Body of pancreas (tissue), 4 donors: ENCODE measurements at regions not wholly inside any gene's neighbourhood (a gene's known extent, or its start where the extent isn't known, plus 50 kb on each side); places are given as distances from the start of the nearest gene placed in this dataset.

Source experiments
- POLR2A ChIP-seq, 3 donors: fragments of 450-650 bp; IDR thresholded peaks; one replicate each; pipeline ENCODE4 v1.6.1; 2016; ENCODE audit warnings: antibody characterized with exemption in 3 of 3, mild to moderate bottlenecking in 2 of 3
- TF ChIP-seq, protein P1 (sequence below), 7 experiments: fragments of 450-650 bp in 4 of 7; fragments of 200-600 bp in 3 of 7; sonication (generic) in 3 of 7; IDR thresholded peaks; one replicate each; pipeline ENCODE4 v1.5.1; 2016 to 2019; ENCODE audit warnings: antibody characterized with exemption in 7 of 7

GRCh38 chr3:10747341-10747740 lies 68.7 kb upstream of the SLC6A11 start:
- no peak for TF ChIP-seq POLR2A (IDR thresholded peaks at IDR 0.05)
- TF ChIP-seq, protein P1, sequence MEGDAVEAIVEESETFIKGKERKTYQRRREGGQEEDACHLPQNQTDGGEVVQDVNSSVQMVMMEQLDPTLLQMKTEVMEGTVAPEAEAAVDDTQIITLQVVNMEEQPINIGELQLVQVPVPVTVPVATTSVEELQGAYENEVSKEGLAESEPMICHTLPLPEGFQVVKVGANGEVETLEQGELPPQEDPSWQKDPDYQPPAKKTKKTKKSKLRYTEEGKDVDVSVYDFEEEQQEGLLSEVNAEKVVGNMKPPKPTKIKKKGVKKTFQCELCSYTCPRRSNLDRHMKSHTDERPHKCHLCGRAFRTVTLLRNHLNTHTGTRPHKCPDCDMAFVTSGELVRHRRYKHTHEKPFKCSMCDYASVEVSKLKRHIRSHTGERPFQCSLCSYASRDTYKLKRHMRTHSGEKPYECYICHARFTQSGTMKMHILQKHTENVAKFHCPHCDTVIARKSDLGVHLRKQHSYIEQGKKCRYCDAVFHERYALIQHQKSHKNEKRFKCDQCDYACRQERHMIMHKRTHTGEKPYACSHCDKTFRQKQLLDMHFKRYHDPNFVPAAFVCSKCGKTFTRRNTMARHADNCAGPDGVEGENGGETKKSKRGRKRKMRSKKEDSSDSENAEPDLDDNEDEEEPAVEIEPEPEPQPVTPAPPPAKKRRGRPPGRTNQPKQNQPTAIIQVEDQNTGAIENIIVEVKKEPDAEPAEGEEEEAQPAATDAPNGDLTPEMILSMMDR (IDR thresholded peaks at IDR 0.05): no peak
